ENCODE measurements at regions not wholly inside any gene's neighbourhood (a gene's known extent, or its start where the extent isn't known, plus 50 kb on each side); places are given as distances from the start of the nearest gene placed in this dataset.
"Not testable (repeated sequence)": the region's sequence is repeated elsewhere in the genome, so short reads cannot be mapped to it uniquely, and the experiment has no call there.

- TF ChIP-seq, protein P1, sequence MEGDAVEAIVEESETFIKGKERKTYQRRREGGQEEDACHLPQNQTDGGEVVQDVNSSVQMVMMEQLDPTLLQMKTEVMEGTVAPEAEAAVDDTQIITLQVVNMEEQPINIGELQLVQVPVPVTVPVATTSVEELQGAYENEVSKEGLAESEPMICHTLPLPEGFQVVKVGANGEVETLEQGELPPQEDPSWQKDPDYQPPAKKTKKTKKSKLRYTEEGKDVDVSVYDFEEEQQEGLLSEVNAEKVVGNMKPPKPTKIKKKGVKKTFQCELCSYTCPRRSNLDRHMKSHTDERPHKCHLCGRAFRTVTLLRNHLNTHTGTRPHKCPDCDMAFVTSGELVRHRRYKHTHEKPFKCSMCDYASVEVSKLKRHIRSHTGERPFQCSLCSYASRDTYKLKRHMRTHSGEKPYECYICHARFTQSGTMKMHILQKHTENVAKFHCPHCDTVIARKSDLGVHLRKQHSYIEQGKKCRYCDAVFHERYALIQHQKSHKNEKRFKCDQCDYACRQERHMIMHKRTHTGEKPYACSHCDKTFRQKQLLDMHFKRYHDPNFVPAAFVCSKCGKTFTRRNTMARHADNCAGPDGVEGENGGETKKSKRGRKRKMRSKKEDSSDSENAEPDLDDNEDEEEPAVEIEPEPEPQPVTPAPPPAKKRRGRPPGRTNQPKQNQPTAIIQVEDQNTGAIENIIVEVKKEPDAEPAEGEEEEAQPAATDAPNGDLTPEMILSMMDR (conservative IDR thresholded peaks at IDR 0.05; ENCODE audit: low read length): not testable (repeated sequence)
- TF ChIP-seq EZH2phosphoT487 (IDR thresholded peaks at IDR 0.05; ENCODE audit: borderline replicate concordance): not testable (repeated sequence)
Observed at GRCh38 chr16:29144669-29145062, 159.8 kb downstream of the LAT start.

All from Loucy (cell line).